ENCODE measurements at regions not wholly inside any gene's neighbourhood (a gene's known extent, or its start where the extent isn't known, plus 50 kb on each side); places are given as distances from the start of the nearest gene placed in this dataset.

- 98% methylated on average over 2 of the region's 2 CpGs for WGBS
- no peak overlapping the region for H3K4me3 ChIP-seq (ENCODE audit: low read length in 2 of 2)
- no peaks in the 10 kb centered on the region for H3K4me1 ChIP-seq (ENCODE audit: control insufficient read depth in 2 of 2, insufficient read depth in 2 of 2, low read length in 2 of 2)
Observed at GRCh38 chr2:60136913-60137312, 416.5 kb downstream of the BCL11A start.

GRCh38 chr2:60127191-60127590 lies 426.3 kb downstream of the BCL11A start:
- Histone ChIP-seq H3K36me3 (ENCODE audit: control insufficient read depth in 2 of 2, insufficient read depth in 2 of 2, low read length in 1 of 2) (no peaks in the 10 kb centered on the region), H3K27ac (ENCODE audit: low read depth in 1 of 2, low read length in 1 of 2) (peak overlapping the region in 1 of 2 donors; percentile 54), H3K4me1 (ENCODE audit: control insufficient read depth in 2 of 2, insufficient read depth in 2 of 2, low read length in 2 of 2) (peaks cover 12 to 25% of the 10 kb centered on the region in 2 donors), H3K9me3 (ENCODE audit: control insufficient read depth in 2 of 2, insufficient read depth in 1 of 2, low read length in 1 of 2) (peaks cover 0 to 8% of the 10 kb centered on the region in 2 donors), H3K27me3 (ENCODE audit: control insufficient read depth in 2 of 2, insufficient read depth in 1 of 2, low read length in 1 of 2) (no peaks in the 10 kb centered on the region), H3K4me3 (ENCODE audit: low read length in 2 of 2) (no peak overlapping the region)
- 97% methylated on average over 2 of the region's 2 CpGs for WGBS
- no peak for DNase-seq (ENCODE audit: low read depth in 6 of 9, low spot score in 9 of 9)

More at GRCh38 chr2:60136913-60137312, 416.5 kb downstream of the BCL11A start:
- H3K9me3 ChIP-seq (ENCODE audit: control insufficient read depth in 2 of 2, insufficient read depth in 1 of 2, low read length in 1 of 2) = peaks cover 1 to 25% of the 10 kb centered on the region in 2 donors
- no peaks in the 10 kb centered on the region for H3K27me3 ChIP-seq (ENCODE audit: control insufficient read depth in 2 of 2, insufficient read depth in 1 of 2, low read length in 1 of 2)
- no peak overlapping the region for H3K27ac ChIP-seq (ENCODE audit: low read depth in 1 of 2, low read length in 1 of 2)
- no peaks in the 10 kb centered on the region for H3K36me3 ChIP-seq (ENCODE audit: control insufficient read depth in 2 of 2, insufficient read depth in 2 of 2, low read length in 1 of 2)
- DNase-seq (ENCODE audit: low read depth in 6 of 9, low spot score in 9 of 9) = no peak

- WGBS = 78% methylated on average over 8 of the region's 8 CpGs
- Histone ChIP-seq H3K36me3 (ENCODE audit: control insufficient read depth in 2 of 2, insufficient read depth in 2 of 2, low read length in 1 of 2) (no peaks in the 10 kb centered on the region), H3K4me1 (ENCODE audit: control insufficient read depth in 2 of 2, insufficient read depth in 2 of 2, low read length in 2 of 2) (peaks cover 12 to 25% of the 10 kb centered on the region in 2 donors), H3K9me3 (ENCODE audit: control insufficient read depth in 2 of 2, insufficient read depth in 1 of 2, low read length in 1 of 2) (peaks cover 0 to 8% of the 10 kb centered on the region in 2 donors), H3K27me3 (ENCODE audit: control insufficient read depth in 2 of 2, insufficient read depth in 1 of 2, low read length in 1 of 2) (no peaks in the 10 kb centered on the region), H3K4me3 (ENCODE audit: low read length in 2 of 2) (no peak overlapping the region), H3K27ac (ENCODE audit: low read depth in 1 of 2, low read length in 1 of 2) (peak overlapping the region in 1 of 2 donors; percentile 54)
- DNase-seq (ENCODE audit: low read depth in 6 of 9, low spot score in 9 of 9) = peak in 1 of 9 donors; percentile 54
Observed at GRCh38 chr2:60125611-60126426, 427.6 kb downstream of the BCL11A start.

GRCh38 chr2:60119778-60120177 lies 433.7 kb downstream of the BCL11A start:
- no peaks in the 10 kb centered on the region for H3K36me3 ChIP-seq (ENCODE audit: control insufficient read depth in 2 of 2, insufficient read depth in 2 of 2, low read length in 1 of 2)
- H3K27me3 ChIP-seq (ENCODE audit: control insufficient read depth in 2 of 2, insufficient read depth in 1 of 2, low read length in 1 of 2) = no peaks in the 10 kb centered on the region
- H3K4me1 ChIP-seq (ENCODE audit: control insufficient read depth in 2 of 2, insufficient read depth in 2 of 2, low read length in 2 of 2) = peaks cover 6 to 7% of the 10 kb centered on the region in 2 donors
- H3K9me3 ChIP-seq (ENCODE audit: control insufficient read depth in 2 of 2, insufficient read depth in 1 of 2, low read length in 1 of 2) = peaks cover 2 to 12% of the 10 kb centered on the region in 2 donors
- H3K4me3 ChIP-seq (ENCODE audit: low read length in 2 of 2) = no peak overlapping the region
- no peak overlapping the region for H3K27ac ChIP-seq (ENCODE audit: low read depth in 1 of 2, low read length in 1 of 2)
- WGBS = 96% methylated on average over 2 of the region's 2 CpGs
- DNase-seq (ENCODE audit: low read depth in 6 of 9, low spot score in 9 of 9) = no peak

- Histone ChIP-seq H3K4me1 (ENCODE audit: control insufficient read depth in 2 of 2, insufficient read depth in 2 of 2, low read length in 2 of 2) (peaks cover 0 to 4% of the 10 kb centered on the region in 2 donors), H3K27me3 (ENCODE audit: control insufficient read depth in 2 of 2, insufficient read depth in 1 of 2, low read length in 1 of 2) (no peaks in the 10 kb centered on the region), H3K36me3 (ENCODE audit: control insufficient read depth in 2 of 2, insufficient read depth in 2 of 2, low read length in 1 of 2) (no peaks in the 10 kb centered on the region), H3K27ac (ENCODE audit: low read depth in 1 of 2, low read length in 1 of 2) (no peak overlapping the region), H3K4me3 (ENCODE audit: low read length in 2 of 2) (no peak overlapping the region), H3K9me3 (ENCODE audit: control insufficient read depth in 2 of 2, insufficient read depth in 1 of 2, low read length in 1 of 2) (peaks cover 2 to 12% of the 10 kb centered on the region in 2 donors)
- 96% methylated on average over 1 of the region's 1 CpG for WGBS
- DNase-seq (ENCODE audit: low read depth in 6 of 9, low spot score in 9 of 9) = no peak
Observed at GRCh38 chr2:60118917-60119316, 434.5 kb downstream of the BCL11A start.

- WGBS = 89% methylated on average over 1 of the region's 1 CpG
- Histone ChIP-seq H3K27me3 (ENCODE audit: control insufficient read depth in 2 of 2, insufficient read depth in 1 of 2, low read length in 1 of 2) (no peaks in the 10 kb centered on the region), H3K27ac (ENCODE audit: low read depth in 1 of 2, low read length in 1 of 2) (no peak overlapping the region), H3K9me3 (ENCODE audit: control insufficient read depth in 2 of 2, insufficient read depth in 1 of 2, low read length in 1 of 2) (peaks cover 2 to 14% of the 10 kb centered on the region in 2 donors), H3K4me1 (ENCODE audit: control insufficient read depth in 2 of 2, insufficient read depth in 2 of 2, low read length in 2 of 2) (peaks cover 0 to 4% of the 10 kb centered on the region in 2 donors), H3K36me3 (ENCODE audit: control insufficient read depth in 2 of 2, insufficient read depth in 2 of 2, low read length in 1 of 2) (no peaks in the 10 kb centered on the region), H3K4me3 (ENCODE audit: low read length in 2 of 2) (no peak overlapping the region)
- no peak for DNase-seq (ENCODE audit: low read depth in 6 of 9, low spot score in 9 of 9)
Observed at GRCh38 chr2:60118061-60118460, 435.4 kb downstream of the BCL11A start.

GRCh38 chr2:60116161-60116875 lies 437.1 kb downstream of the BCL11A start:
- Histone ChIP-seq H3K4me1 (ENCODE audit: control insufficient read depth in 2 of 2, insufficient read depth in 2 of 2, low read length in 2 of 2) (peaks cover 0 to 4% of the 10 kb centered on the region in 2 donors), H3K9me3 (ENCODE audit: control insufficient read depth in 2 of 2, insufficient read depth in 1 of 2, low read length in 1 of 2) (peaks cover 2 to 11% of the 10 kb centered on the region in 2 donors), H3K4me3 (ENCODE audit: low read length in 2 of 2) (no peak overlapping the region), H3K36me3 (ENCODE audit: control insufficient read depth in 2 of 2, insufficient read depth in 2 of 2, low read length in 1 of 2) (peaks cover 0 to 2% of the 10 kb centered on the region in 2 donors), H3K27ac (ENCODE audit: low read depth in 1 of 2, low read length in 1 of 2) (no peak overlapping the region), H3K27me3 (ENCODE audit: control insufficient read depth in 2 of 2, insufficient read depth in 1 of 2, low read length in 1 of 2) (no peaks in the 10 kb centered on the region)
- no peak for DNase-seq (ENCODE audit: low read depth in 6 of 9, low spot score in 9 of 9)
- WGBS = 96% methylated on average over 6 of the region's 6 CpGs

GRCh38 chr2:60109744-60110143 lies 443.7 kb downstream of the BCL11A start:
- H3K4me3 ChIP-seq (ENCODE audit: low read length in 2 of 2) = no peak overlapping the region
- H3K4me1 ChIP-seq (ENCODE audit: control insufficient read depth in 2 of 2, insufficient read depth in 2 of 2, low read length in 2 of 2) = peaks cover 22 to 28% of the 10 kb centered on the region in 2 donors
- peaks cover 0 to 7% of the 10 kb centered on the region in 2 donors for H3K9me3 ChIP-seq (ENCODE audit: control insufficient read depth in 2 of 2, insufficient read depth in 1 of 2, low read length in 1 of 2)
- no peaks in the 10 kb centered on the region for H3K27me3 ChIP-seq (ENCODE audit: control insufficient read depth in 2 of 2, insufficient read depth in 1 of 2, low read length in 1 of 2)
- no peak for DNase-seq (ENCODE audit: low read depth in 6 of 9, low spot score in 9 of 9)
- H3K36me3 ChIP-seq (ENCODE audit: control insufficient read depth in 2 of 2, insufficient read depth in 2 of 2, low read length in 1 of 2) = peaks cover 0 to 2% of the 10 kb centered on the region in 2 donors
- WGBS = 97% methylated on average over 1 of the region's 1 CpG
- H3K27ac ChIP-seq (ENCODE audit: low read depth in 1 of 2, low read length in 1 of 2) = no peak overlapping the region
